OCI-LY7 (cell line): ENCODE measurements at regions not wholly inside any gene's neighbourhood (a gene's known extent, or its start where the extent isn't known, plus 50 kb on each side); places are given as distances from the start of the nearest gene placed in this dataset.

Experiments
- BruUV-seq: library from RNA; stranded (reverse); fragments of 400-500 nt; replicated peaks from 2 replicates; lab custom pipeline; 2021; lab: Mats Ljungman, UMichigan
- CTCF ChIA-PET: fragments of 300-600 bp; sonication (Branson Sonifier 250); formaldehyde crosslinking; loops from one replicate; lab custom pipeline; 2022; ENCODE audit warnings: antibody characterized with exemption; ENCODE audit not compliant: unreplicated experiment; lab: Charles Lee
- POLR2A ChIA-PET: fragments of 300-600 bp; sonication (Branson Sonifier 250); formaldehyde crosslinking; loops from one replicate; lab custom pipeline; 2022; ENCODE audit warnings: antibody characterized with exemption; lab: Charles Lee
- DNase-seq: peaks from one replicate; pipeline ENCODE4 v3.0.0-alpha.2; 2015; ENCODE audit warnings: low spot score
- H2AFZ ChIP-seq: fragments of 200-600 bp; sonication (generic), shearing (Covaris generic); 2 replicates; pipeline ENCODE4 v1.6.1; 2014; ENCODE audit warnings: mild to moderate bottlenecking, antibody characterized with exemption, low read length, moderate library complexity
- H3K27ac ChIP-seq: fragments of 200-600 bp; sonication (generic); 2 replicates; pipeline ENCODE4 v1.5.1; 2014; ENCODE audit warnings: mixed run types, low read depth, mild to moderate bottlenecking, moderate library complexity, low read length, inconsistent platforms; ENCODE audit not compliant: poor library complexity, severe bottlenecking
- H3K36me3 ChIP-seq: fragments of 200-600 bp; sonication (generic); 2 replicates; pipeline ENCODE4 v1.6.1; 2014; ENCODE audit warnings: mild to moderate bottlenecking, antibody characterized with exemption, low read length, moderate library complexity, mixed read lengths; ENCODE audit not compliant: insufficient read depth
- H3K4me1 ChIP-seq: fragments of 200-600 bp; sonication (generic); 2 replicates; pipeline ENCODE4 v1.5.1; 2014; ENCODE audit warnings: mild to moderate bottlenecking, low read length; ENCODE audit not compliant: insufficient read depth, poor library complexity, severe bottlenecking
- H3K4me2 ChIP-seq: fragments of 200-600 bp; sonication (generic); 2 replicates; pipeline ENCODE4 v1.6.1; 2014; ENCODE audit warnings: mild to moderate bottlenecking, low read length
- H3K4me3 ChIP-seq: fragments of 200-600 bp; sonication (generic); 2 replicates; pipeline ENCODE4 v1.5.1; 2014; ENCODE audit warnings: mild to moderate bottlenecking, low read depth, low read length; ENCODE audit not compliant: poor library complexity, severe bottlenecking
- H3K79me2 ChIP-seq: fragments of 200-600 bp; sonication (generic); 2 replicates; pipeline ENCODE4 v1.6.1; 2016; ENCODE audit warnings: low read depth, mild to moderate bottlenecking, low read length, moderate library complexity, mixed read lengths; ENCODE audit not compliant: insufficient read depth
- H3K9me2 ChIP-seq: fragments of 200-600 bp; sonication (generic); 2 replicates; pipeline ENCODE4 v1.6.1; 2016; ENCODE audit warnings: mild to moderate bottlenecking, low read length, mixed read lengths; ENCODE audit not compliant: insufficient read depth
- H3K9me3 ChIP-seq: fragments of 200-600 bp; sonication (generic); 2 replicates; pipeline ENCODE4 v1.6.1; 2014; ENCODE audit warnings: mild to moderate bottlenecking, mixed run types, low read length, mixed read lengths
- H4K20me1 ChIP-seq: fragments of 200-600 bp; sonication (generic); 2 replicates; pipeline ENCODE4 v1.6.1; 2014; ENCODE audit warnings: mild to moderate bottlenecking, antibody characterized with exemption, low read length, moderate library complexity, mixed read lengths; ENCODE audit not compliant: insufficient read depth
- CTCF ChIP-seq: fragments of 200-600 bp; sonication (generic); conservative IDR thresholded peaks from 2 replicates; pipeline ENCODE4 v1.5.1; 2014; ENCODE audit warnings: mild to moderate bottlenecking, antibody characterized with exemption, low read length, moderate library complexity, mixed read lengths
- EZH2phosphoT487 ChIP-seq: fragments of 200-600 bp; sonication (generic); IDR thresholded peaks from 2 replicates; pipeline ENCODE4 v1.6.1; 2018; ENCODE audit warnings: low read depth, borderline replicate concordance, mild to moderate bottlenecking, mixed run types, antibody characterized with exemption, low read length, moderate library complexity, mixed read lengths
- intact Hi-C: fragments of 100-400 bp; cut with micrococcal nuclease; formaldehyde crosslinking; loops from one replicate; pipeline ENCODE4 v1.10.0; 2022; ENCODE audit not compliant: unreplicated experiment

DNA sequence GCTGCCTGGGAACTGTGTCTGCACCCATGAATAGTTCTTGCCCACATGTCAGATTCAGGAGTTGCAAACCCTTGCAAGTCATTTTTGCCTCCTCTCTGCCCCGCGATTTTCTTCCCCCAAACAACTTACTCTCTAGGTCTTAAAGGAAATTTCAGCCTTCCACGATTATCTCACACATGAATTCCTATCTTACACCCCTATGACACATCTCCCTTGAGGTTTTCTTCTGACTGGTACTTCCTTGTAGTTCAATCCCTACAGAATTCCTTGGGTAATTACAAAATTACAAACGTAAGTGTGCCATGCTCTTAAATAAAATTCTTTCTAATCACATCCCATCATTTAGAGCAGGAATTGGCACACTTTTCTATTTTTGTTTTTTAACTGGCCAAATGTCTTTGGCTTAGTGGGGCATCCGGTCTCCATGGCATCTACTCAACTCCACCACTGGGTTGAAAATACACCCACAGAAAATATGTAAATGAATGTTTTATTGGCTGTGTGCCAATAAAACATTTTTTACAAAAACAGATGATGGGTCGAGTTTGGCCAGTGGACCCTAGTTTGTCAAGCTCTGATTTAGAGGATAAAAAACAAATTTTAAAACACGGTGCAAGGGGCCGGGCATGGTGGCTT lies 536.4 kb upstream of the AMELY start:
- H3K9me3 ChIP-seq = no peaks in the 10 kb centered on the region
- BruUV-seq = no TSS peak
- H3K36me3 ChIP-seq = no peaks in the 10 kb centered on the region
- intact Hi-C loops = no loop called here
- no peak for TF ChIP-seq EZH2phosphoT487
- TF ChIP-seq CTCF = no peak
- H3K4me2 ChIP-seq = no peak overlapping the region
- H3K27ac ChIP-seq = no peak overlapping the region
- no peaks in the 10 kb centered on the region for H3K79me2 ChIP-seq
- H2AFZ ChIP-seq = no peak overlapping the region
- no peak for DNase-seq
- peaks cover 5% of the 10 kb centered on the region for H3K4me1 ChIP-seq
- POLR2A ChIA-PET = no interaction called here
- CTCF ChIA-PET = no interaction called here
- no peak overlapping the region for H3K4me3 ChIP-seq
- H4K20me1 ChIP-seq = no peaks in the 10 kb centered on the region
- H3K9me2 ChIP-seq = no peaks in the 10 kb centered on the region

DNA sequence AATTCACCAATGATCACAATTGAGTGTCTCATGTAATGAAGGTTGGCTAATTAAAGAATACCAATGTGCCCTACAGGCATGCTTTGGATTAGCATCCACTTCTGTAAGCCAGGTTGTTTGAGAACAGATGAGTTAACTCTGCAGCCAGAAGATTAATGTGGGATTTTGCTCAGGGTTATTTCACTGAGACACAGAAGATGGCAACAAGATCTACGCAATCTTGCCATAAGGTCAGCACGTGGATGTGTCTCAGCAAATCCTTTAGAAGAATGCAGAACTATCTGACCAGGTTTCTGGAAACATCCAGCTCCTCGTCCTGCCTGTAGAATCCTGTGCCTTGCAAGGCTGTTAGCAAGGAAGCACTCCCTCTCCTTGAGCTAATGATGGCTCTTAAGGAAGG lies 532.6 kb upstream of the AMELY start:
- Histone ChIP-seq H3K79me2 (no peaks in the 10 kb centered on the region), H3K27ac (no peak overlapping the region), H3K36me3 (no peaks in the 10 kb centered on the region), H3K4me3 (no peak overlapping the region), H4K20me1 (no peaks in the 10 kb centered on the region), H3K9me3 (no peaks in the 10 kb centered on the region), H3K4me2 (no peak overlapping the region), H3K4me1 (no peaks in the 10 kb centered on the region), H2AFZ (no peak overlapping the region), H3K9me2 (no peaks in the 10 kb centered on the region)
- ChIA-PET POLR2A (no interaction called here), CTCF (no interaction called here)
- no TSS peak for BruUV-seq
- no peak for DNase-seq
- intact Hi-C loops = no loop called here
- TF ChIP-seq EZH2phosphoT487 (no peak), CTCF (no peak)

DNA sequence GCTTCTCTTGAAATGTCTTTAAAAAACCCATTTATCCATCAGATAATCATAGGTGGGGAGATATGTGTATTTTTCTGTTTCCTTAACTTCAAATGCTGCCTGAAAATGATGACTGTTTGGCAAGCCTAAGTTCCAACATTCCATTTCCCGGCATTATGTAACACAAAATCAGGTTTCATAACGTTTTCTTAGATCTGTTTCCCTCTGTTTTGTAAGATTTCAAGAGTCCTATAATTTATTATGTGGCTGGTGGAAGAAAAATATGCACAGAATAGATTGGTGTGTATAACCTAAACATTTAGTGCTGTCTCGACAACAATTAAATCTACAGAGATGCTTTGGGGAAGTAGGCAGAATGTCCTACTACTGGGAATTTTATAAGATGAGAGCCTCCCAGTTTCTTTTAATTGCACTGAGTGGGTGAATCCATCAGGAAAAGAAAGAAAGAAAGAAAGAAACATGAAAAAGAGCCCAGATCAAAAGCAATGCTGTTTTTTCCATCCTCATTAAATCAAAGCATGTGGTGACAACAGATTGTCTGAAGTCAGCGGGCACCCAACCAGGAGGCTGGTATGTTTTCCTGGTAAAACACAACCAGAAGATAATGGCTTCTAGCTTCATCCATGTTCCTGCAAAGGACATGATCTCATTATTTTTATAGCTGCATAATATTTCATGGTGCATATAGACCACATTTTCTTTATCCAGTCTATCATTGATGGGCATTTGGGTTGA lies 529.4 kb upstream of the AMELY start:
- H3K9me3 ChIP-seq = no peaks in the 10 kb centered on the region
- TF ChIP-seq EZH2phosphoT487 (no peak), CTCF (no peak)
- no TSS peak for BruUV-seq
- H3K4me2 ChIP-seq = no peak overlapping the region
- H3K4me1 ChIP-seq = no peaks in the 10 kb centered on the region
- H3K79me2 ChIP-seq = no peaks in the 10 kb centered on the region
- H3K27ac ChIP-seq = no peak overlapping the region
- H2AFZ ChIP-seq = no peak overlapping the region
- ChIA-PET CTCF (no interaction called here), POLR2A (no interaction called here)
- intact Hi-C loops = no loop called here
- no peaks in the 10 kb centered on the region for H3K9me2 ChIP-seq
- DNase-seq = no peak
- H4K20me1 ChIP-seq = no peaks in the 10 kb centered on the region
- no peaks in the 10 kb centered on the region for H3K36me3 ChIP-seq
- H3K4me3 ChIP-seq = no peak overlapping the region
